CD14-positive monocyte (primary cell): ENCODE measurements at regions not wholly inside any gene's neighbourhood (a gene's known extent, or its start where the extent isn't known, plus 50 kb on each side); places are given as distances from the start of the nearest gene placed in this dataset.

Experiments
- DNase-seq, 3 donors: peaks; one replicate each; pipeline ENCODE4 v3.0.0-alpha.2; 2011 to 2022
- H2AFZ ChIP-seq: 2 replicates; pipeline ENCODE4 v1.6.0; 2012; ENCODE audit warnings: mild to moderate bottlenecking, low read depth, low read length, inconsistent platforms; ENCODE audit not compliant: insufficient read depth, poor library complexity, severe bottlenecking
- H3K27ac ChIP-seq, 2 donors: 1 replicate in 1 of 2; 2 replicates in 1 of 2; pipeline ENCODE4 v1.5.1; 2012 to 2013; ENCODE audit warnings: low read length in 2 of 2, control low read depth in 1 of 2, inconsistent platforms in 1 of 2, low read depth in 1 of 2, mild to moderate bottlenecking in 1 of 2
- H3K27me3 ChIP-seq, 2 donors: one replicate each; pipeline versions ENCODE4 v1.6.0 to v1.6.1; 2011 to 2013; ENCODE audit warnings: low read length in 2 of 2; ENCODE audit not compliant: control insufficient read depth in 2 of 2, insufficient read depth in 2 of 2
- H3K36me3 ChIP-seq, 2 donors: replicated peaks in 1 of 2; 1 replicate in 1 of 2; 2 replicates in 1 of 2; pipeline versions ENCODE4 v1.5.1 to v1.6.1; 2012 to 2013; ENCODE audit warnings: low read length in 2 of 2, control low read depth in 1 of 2, inconsistent platforms in 1 of 2, mild to moderate bottlenecking in 1 of 2; ENCODE audit not compliant: insufficient read depth in 2 of 2, control insufficient read depth in 1 of 2
- H3K4me1 ChIP-seq, 2 donors: 1 replicate in 1 of 2; 2 replicates in 1 of 2; pipeline versions ENCODE4 v1.5.1 to v1.6.1; 2012 to 2013; ENCODE audit warnings: low read length in 2 of 2, control low read depth in 1 of 2, inconsistent platforms in 1 of 2, mild to moderate bottlenecking in 1 of 2, moderate library complexity in 1 of 2; ENCODE audit not compliant: insufficient read depth in 2 of 2, control insufficient read depth in 1 of 2
- H3K4me2 ChIP-seq: replicated peaks from 2 replicates; pipeline ENCODE3; 2012; ENCODE audit warnings: low read length, moderate library complexity, mild to moderate bottlenecking; ENCODE audit not compliant: poor library complexity, severe bottlenecking; ENCODE audit errors: extremely low read depth
- H3K4me3 ChIP-seq, 3 experiments: fragments of 200-600 bp in 1 of 3; sonication (generic) in 1 of 3; replicated peaks in 1 of 3; 1 replicate in 2 of 3; 2 replicates in 1 of 3; pipeline ENCODE4 v1.5.1; 2011 to 2013; ENCODE audit warnings: low read length in 3 of 3, mild to moderate bottlenecking in 3 of 3, control low read depth in 2 of 3, low read depth in 2 of 3, inconsistent platforms in 1 of 3, moderate library complexity in 1 of 3
- H3K79me2 ChIP-seq: 2 replicates; pipeline ENCODE4 v1.6.0; 2012; ENCODE audit warnings: mild to moderate bottlenecking, control low read depth, inconsistent platforms, low read length, moderate library complexity; ENCODE audit not compliant: insufficient read depth
- H3K9ac ChIP-seq: 2 replicates; pipeline ENCODE4 v1.6.0; 2017; ENCODE audit warnings: low read length, mild to moderate bottlenecking; ENCODE audit not compliant: insufficient read depth, poor library complexity, severe bottlenecking
- H3K9me3 ChIP-seq, 2 donors: replicated peaks in 1 of 2; 1 replicate in 1 of 2; 2 replicates in 1 of 2; pipeline versions ENCODE4 v1.5.1 to v1.6.1; 2012 to 2013; ENCODE audit warnings: low read length in 2 of 2, control low read depth in 1 of 2; ENCODE audit not compliant: control insufficient read depth in 1 of 2, insufficient read depth in 1 of 2
- H4K20me1 ChIP-seq: 2 replicates; pipeline ENCODE4 v1.6.0; 2012; ENCODE audit warnings: mild to moderate bottlenecking, low read length, control low read depth, moderate library complexity; ENCODE audit not compliant: insufficient read depth
- H3K27ac Mint-ChIP-seq, 7 donors: one replicate each; pipeline ENCODE4 v1.8.0; 2020; ENCODE audit warnings: mild to moderate bottlenecking in 7 of 7, mixed read lengths in 7 of 7, moderate library complexity in 6 of 7, inconsistent platforms in 2 of 7
- H3K27me3 Mint-ChIP-seq, 3 donors: one replicate each; pipeline ENCODE4 v1.8.0; 2021 to 2022; ENCODE audit warnings: low read depth in 3 of 3, mild to moderate bottlenecking in 3 of 3, mixed read lengths in 3 of 3, moderate library complexity in 3 of 3, inconsistent platforms in 1 of 3
- H3K36me3 Mint-ChIP-seq, 2 donors: one replicate each; pipeline ENCODE4 v1.8.0; 2020; ENCODE audit warnings: mixed read lengths in 2 of 2, inconsistent platforms in 1 of 2, mild to moderate bottlenecking in 1 of 2
- H3K4me1 Mint-ChIP-seq: one replicate; pipeline ENCODE4 v1.8.0; 2020; ENCODE audit warnings: mild to moderate bottlenecking, mixed read lengths
- H3K4me3 Mint-ChIP-seq, 2 donors: one replicate each; pipeline ENCODE4 v1.8.0; 2020; ENCODE audit warnings: mild to moderate bottlenecking in 2 of 2, mixed read lengths in 2 of 2, moderate library complexity in 1 of 2
- H3K9me3 Mint-ChIP-seq, 7 donors: one replicate each; pipeline ENCODE4 v1.8.0; 2020 to 2022; ENCODE audit warnings: mixed read lengths in 7 of 7, mild to moderate bottlenecking in 6 of 7, moderate library complexity in 6 of 7, inconsistent platforms in 2 of 7
- WGBS: methylation state at CpG from one replicate; pipeline ENCODE4 v1.1.5; 2013; ENCODE audit warnings: missing lambda C conversion rate; ENCODE audit not compliant: insufficient coverage; 5-methylcytosine and 5-hydroxymethylcytosine counted together
- intact Hi-C, 2 donors: fragments of 100-400 bp; cut with micrococcal nuclease; formaldehyde crosslinking; loops; one replicate each; pipeline versions ENCODE4 v1.15.0 to v1.15.1; 2023
- TF ChIP-seq, protein P1 (sequence below): fragments of 200-600 bp; IDR thresholded peaks from one replicate; pipeline ENCODE4 v1.8.0; 2022; ENCODE audit warnings: antibody characterized with exemption, mild to moderate bottlenecking

DNA sequence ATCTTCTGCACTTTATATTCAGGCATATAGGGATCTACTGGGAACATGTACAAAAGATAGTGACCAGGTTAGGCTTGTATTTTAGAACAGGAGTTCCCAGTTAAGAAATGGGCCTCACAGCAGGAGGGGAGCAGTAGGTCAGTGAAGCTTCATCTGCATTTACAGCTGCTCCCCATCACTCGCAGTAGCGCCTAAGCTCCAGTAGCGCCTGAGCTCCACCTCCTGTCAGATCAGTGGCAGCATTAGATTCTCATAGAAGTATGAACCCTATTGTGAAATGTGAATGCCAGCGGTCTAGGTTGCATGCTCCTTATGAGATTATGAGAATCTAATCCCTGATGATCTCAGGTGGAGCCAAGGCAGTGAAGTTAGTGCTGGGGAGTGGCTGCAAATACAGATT is 224.4 kb upstream of the CYRIA start:
- Histone ChIP-seq H3K27me3 (no peaks in the 10 kb centered on the region), H4K20me1 (no peaks in the 10 kb centered on the region), H3K4me2 (no peak overlapping the region), H2AFZ (no peak overlapping the region), H3K4me1 (no peaks in the 10 kb centered on the region), H3K79me2 (no peaks in the 10 kb centered on the region), H3K27ac (no peak overlapping the region), H3K36me3 (no peaks in the 10 kb centered on the region), H3K9me3 (no peaks in the 10 kb centered on the region), H3K4me3 (no peak overlapping the region), H3K9ac (no peak overlapping the region)
- no peak overlapping the region for H3K27ac Mint-ChIP-seq
- peaks cover 0 to 6% (median 0%) of the 10 kb centered on the region in 7 donors for H3K9me3 Mint-ChIP-seq
- H3K36me3 Mint-ChIP-seq = no peaks in the 10 kb centered on the region
- intact Hi-C loops = no loop called here
- H3K4me3 Mint-ChIP-seq = no peak overlapping the region
- H3K4me1 Mint-ChIP-seq = no peaks in the 10 kb centered on the region
- H3K27me3 Mint-ChIP-seq = peaks cover 0 to 3% (median 0%) of the 10 kb centered on the region in 3 donors
- TF ChIP-seq, protein P1, sequence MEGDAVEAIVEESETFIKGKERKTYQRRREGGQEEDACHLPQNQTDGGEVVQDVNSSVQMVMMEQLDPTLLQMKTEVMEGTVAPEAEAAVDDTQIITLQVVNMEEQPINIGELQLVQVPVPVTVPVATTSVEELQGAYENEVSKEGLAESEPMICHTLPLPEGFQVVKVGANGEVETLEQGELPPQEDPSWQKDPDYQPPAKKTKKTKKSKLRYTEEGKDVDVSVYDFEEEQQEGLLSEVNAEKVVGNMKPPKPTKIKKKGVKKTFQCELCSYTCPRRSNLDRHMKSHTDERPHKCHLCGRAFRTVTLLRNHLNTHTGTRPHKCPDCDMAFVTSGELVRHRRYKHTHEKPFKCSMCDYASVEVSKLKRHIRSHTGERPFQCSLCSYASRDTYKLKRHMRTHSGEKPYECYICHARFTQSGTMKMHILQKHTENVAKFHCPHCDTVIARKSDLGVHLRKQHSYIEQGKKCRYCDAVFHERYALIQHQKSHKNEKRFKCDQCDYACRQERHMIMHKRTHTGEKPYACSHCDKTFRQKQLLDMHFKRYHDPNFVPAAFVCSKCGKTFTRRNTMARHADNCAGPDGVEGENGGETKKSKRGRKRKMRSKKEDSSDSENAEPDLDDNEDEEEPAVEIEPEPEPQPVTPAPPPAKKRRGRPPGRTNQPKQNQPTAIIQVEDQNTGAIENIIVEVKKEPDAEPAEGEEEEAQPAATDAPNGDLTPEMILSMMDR = no peak
- 100% methylated on average over 3 of the region's 4 CpGs for WGBS
- no peak for DNase-seq

DNA sequence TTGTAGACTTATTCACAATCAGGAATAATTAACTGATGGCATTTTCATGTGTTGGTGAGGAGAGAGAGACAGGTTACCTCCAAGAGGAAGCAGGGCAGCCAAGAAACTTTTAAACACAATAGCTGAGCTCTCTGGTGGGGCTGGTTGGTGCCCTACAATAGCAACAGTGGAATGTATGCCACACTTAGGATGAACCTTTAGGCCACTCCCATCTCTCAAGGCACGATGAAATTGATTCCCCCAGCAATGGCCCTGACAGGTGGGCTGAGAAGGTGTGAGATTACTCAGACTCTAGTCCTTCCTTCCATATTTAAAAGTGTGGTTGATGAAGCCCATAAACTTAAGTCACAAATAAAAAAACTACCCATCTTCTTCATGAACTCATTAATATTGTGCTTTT is 219.4 kb upstream of the CYRIA start:
- H4K20me1 ChIP-seq = no peaks in the 10 kb centered on the region
- H3K27me3 ChIP-seq = no peaks in the 10 kb centered on the region
- no peaks in the 10 kb centered on the region for H3K36me3 ChIP-seq
- H3K4me1 ChIP-seq = no peaks in the 10 kb centered on the region
- TF ChIP-seq, protein P1 = no peak
- intact Hi-C loops = loop anchor here in 1 of 2 donors (10.0 kb wide), 1 partner anchor 60 kb away; no protein-coding TSS in a partner anchor
- Mint-ChIP-seq H3K36me3 (no peaks in the 10 kb centered on the region), H3K27ac (no peak overlapping the region), H3K27me3 (peaks cover 0 to 2% (median 0%) of the 10 kb centered on the region in 3 donors), H3K4me1 (peaks cover 3% of the 10 kb centered on the region), H3K4me3 (no peak overlapping the region), H3K9me3 (no peaks in the 10 kb centered on the region)
- H3K4me2 ChIP-seq = no peak overlapping the region
- H3K79me2 ChIP-seq = no peaks in the 10 kb centered on the region
- no peak for DNase-seq
- H3K4me3 ChIP-seq = no peak overlapping the region
- H2AFZ ChIP-seq = no peak overlapping the region
- H3K9ac ChIP-seq = no peak overlapping the region
- no peaks in the 10 kb centered on the region for H3K9me3 ChIP-seq
- WGBS = no CpG with 5 or more reads among the region's 1 CpG
- H3K27ac ChIP-seq = no peak overlapping the region
